GM13976 (cell line): ENCODE measurements at regions not wholly inside any gene's neighbourhood (a gene's known extent, or its start where the extent isn't known, plus 50 kb on each side); places are given as distances from the start of the nearest gene placed in this dataset.

ENCODE experiments used
- DNase-seq: peaks from one replicate; pipeline ENCODE4 v3.0.0; 2012; ENCODE audit warnings: low spot score
- in situ Hi-C: fragments of 300-500 bp; cut with MboI; formaldehyde crosslinking; loops from one replicate; pipeline ENCODE4 v1.12.0; 2022; ENCODE audit warnings: low sequenced_read_pairs, mixed read lengths, inconsistent platforms; ENCODE audit not compliant: unreplicated experiment
- TF ChIP-seq, protein P1 (sequence below): IDR thresholded peaks from 2 replicates; pipeline ENCODE4 v1.5.1; 2012; ENCODE audit warnings: borderline replicate concordance, mild to moderate bottlenecking; ENCODE audit not compliant: insufficient read depth; ENCODE audit errors: extremely low read depth, missing control alignments, control extremely low read depth

DNA sequence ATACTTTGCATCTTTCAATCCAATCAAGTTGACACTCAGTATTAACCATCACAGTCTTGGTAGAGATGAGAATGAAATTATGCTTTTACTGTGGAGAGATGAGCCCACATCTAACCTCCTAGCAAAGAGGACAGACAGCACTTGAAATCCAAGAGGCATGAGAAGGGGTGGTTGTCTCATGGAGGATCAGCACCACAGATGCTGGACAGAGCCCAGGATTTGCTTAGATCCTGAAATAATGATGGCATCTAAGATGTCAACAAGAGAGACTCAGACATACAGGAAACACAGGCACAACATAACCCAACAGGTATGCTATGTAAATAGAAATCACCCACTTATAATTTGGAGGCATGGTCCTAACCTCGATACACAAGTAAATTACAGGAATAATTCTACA, 74.3 kb upstream of the VCX2 start:
- TF ChIP-seq, protein P1, sequence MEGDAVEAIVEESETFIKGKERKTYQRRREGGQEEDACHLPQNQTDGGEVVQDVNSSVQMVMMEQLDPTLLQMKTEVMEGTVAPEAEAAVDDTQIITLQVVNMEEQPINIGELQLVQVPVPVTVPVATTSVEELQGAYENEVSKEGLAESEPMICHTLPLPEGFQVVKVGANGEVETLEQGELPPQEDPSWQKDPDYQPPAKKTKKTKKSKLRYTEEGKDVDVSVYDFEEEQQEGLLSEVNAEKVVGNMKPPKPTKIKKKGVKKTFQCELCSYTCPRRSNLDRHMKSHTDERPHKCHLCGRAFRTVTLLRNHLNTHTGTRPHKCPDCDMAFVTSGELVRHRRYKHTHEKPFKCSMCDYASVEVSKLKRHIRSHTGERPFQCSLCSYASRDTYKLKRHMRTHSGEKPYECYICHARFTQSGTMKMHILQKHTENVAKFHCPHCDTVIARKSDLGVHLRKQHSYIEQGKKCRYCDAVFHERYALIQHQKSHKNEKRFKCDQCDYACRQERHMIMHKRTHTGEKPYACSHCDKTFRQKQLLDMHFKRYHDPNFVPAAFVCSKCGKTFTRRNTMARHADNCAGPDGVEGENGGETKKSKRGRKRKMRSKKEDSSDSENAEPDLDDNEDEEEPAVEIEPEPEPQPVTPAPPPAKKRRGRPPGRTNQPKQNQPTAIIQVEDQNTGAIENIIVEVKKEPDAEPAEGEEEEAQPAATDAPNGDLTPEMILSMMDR = no peak
- DNase-seq = no peak
- in situ Hi-C loops = no loop called here

GRCh38 chrX:8253096-8253495, 82.0 kb upstream of the VCX2 start:
- no peak for DNase-seq
- TF ChIP-seq, protein P1 = no peak
- in situ Hi-C loops = no loop called here

GRCh38 chrX:8254401-8254800, 83.3 kb upstream of the VCX2 start:
- no peak for DNase-seq
- in situ Hi-C loops = no loop called here
- TF ChIP-seq, protein P1 = no peak

DNA sequence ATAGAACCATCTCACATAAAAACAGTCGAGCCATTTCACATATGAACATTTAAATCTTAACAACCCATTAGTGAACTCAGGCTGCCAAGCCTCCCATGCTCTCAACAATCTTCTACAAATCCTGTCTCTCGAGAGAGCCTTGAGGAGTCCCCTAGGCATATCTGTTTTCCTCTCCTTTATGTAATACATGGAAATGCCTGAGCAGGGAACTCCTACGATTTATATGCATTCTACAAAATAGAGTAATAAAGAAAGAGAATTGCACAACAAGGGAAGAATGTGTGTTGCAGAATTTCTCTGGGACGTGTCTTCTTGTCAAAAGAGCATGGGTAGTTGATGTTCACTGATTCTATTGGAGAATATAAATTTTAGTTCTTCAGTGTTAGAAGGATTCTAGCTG, 101.8 kb upstream of the VCX2 start:
- TF ChIP-seq, protein P1 = no peak
- DNase-seq = no peak
- in situ Hi-C loops = no loop called here

GRCh38 chrX:8273451-8273895, 102.4 kb upstream of the VCX2 start:
- no peak for DNase-seq
- TF ChIP-seq, protein P1 = no peak
- in situ Hi-C loops = no loop called here

GRCh38 chrX:8274170-8274569, 103.1 kb upstream of the VCX2 start:
- TF ChIP-seq, protein P1 = no peak
- in situ Hi-C loops = no loop called here
- no peak for DNase-seq

DNA sequence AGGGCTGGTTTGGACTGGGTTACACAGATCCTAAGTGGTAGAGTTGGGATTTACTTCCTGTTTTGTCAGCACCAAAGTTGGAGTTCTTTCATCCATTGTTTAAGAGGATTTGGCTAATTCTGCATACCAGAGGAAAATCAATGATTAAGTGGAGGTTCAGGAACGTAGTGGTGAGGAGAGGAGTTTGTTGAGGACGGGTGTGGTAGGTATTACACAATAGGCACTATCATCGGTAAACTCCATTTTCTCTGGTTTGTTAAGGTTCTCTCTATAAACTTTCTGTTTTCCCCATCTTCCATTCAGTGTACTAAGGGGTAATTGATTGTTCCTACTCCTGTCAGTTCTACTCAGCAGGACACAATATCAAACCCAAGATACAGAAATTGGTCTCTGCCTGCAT, 107.5 kb upstream of the VCX2 start:
- no peak for DNase-seq
- in situ Hi-C loops = no loop called here
- TF ChIP-seq, protein P1 = no peak
